AG04449 (cell line): ENCODE measurements at regions not wholly inside any gene's neighbourhood (a gene's known extent, or its start where the extent isn't known, plus 50 kb on each side); places are given as distances from the start of the nearest gene placed in this dataset.

Experiments used
- CTCF ChIA-PET: fragments of 350-600 bp; formaldehyde crosslinking; extraction: SDS; loops from one replicate; lab custom pipeline; 2021; ENCODE audit warnings: antibody characterized with exemption; lab: Yijun Ruan, JAX
- POLR2A ChIA-PET: fragments of 400-600, 350-600 bp; formaldehyde crosslinking; extraction: SDS; loops from one replicate; lab custom pipeline; 2020; ENCODE audit warnings: antibody characterized with exemption, inconsistent platforms; lab: Yijun Ruan, JAX
- DNase-seq: peaks from one replicate; pipeline ENCODE4 v3.0.0-alpha.2; 2010; ENCODE audit warnings: low read depth, low spot score
- H3K4me3 ChIP-seq: 2 replicates; pipeline ENCODE4 v1.5.1; 2011; ENCODE audit warnings: low read depth, mild to moderate bottlenecking, control low read depth, low read length
- TF ChIP-seq, protein P1 (sequence below): IDR thresholded peaks from one replicate; pipeline ENCODE4 v1.5.1; 2011; ENCODE audit warnings: mild to moderate bottlenecking, moderate library complexity, low read length, control low read depth, inconsistent platforms; ENCODE audit not compliant: insufficient read depth; ENCODE audit errors: missing control alignments

DNA sequence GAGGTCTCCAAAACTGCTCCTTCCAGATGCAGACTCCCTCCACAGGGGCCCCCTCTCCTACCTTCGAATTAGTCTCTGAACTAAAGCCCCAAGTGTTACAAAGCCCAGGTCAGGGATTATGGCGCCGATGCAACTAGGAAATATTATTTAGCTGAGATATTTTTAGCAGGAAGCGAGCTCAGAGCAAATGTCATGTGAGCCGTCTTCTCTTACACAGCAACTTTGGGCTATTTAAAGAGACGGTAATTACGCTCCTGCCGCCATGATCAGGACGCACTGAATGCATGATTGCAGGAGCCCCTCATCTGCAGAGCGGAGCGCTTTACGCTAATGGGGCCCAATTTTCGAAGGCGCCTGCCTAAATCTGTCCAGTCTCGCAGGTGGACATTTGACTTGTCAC is 55.3 kb upstream of the TARDBP start:
- TF ChIP-seq, protein P1, sequence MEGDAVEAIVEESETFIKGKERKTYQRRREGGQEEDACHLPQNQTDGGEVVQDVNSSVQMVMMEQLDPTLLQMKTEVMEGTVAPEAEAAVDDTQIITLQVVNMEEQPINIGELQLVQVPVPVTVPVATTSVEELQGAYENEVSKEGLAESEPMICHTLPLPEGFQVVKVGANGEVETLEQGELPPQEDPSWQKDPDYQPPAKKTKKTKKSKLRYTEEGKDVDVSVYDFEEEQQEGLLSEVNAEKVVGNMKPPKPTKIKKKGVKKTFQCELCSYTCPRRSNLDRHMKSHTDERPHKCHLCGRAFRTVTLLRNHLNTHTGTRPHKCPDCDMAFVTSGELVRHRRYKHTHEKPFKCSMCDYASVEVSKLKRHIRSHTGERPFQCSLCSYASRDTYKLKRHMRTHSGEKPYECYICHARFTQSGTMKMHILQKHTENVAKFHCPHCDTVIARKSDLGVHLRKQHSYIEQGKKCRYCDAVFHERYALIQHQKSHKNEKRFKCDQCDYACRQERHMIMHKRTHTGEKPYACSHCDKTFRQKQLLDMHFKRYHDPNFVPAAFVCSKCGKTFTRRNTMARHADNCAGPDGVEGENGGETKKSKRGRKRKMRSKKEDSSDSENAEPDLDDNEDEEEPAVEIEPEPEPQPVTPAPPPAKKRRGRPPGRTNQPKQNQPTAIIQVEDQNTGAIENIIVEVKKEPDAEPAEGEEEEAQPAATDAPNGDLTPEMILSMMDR, result no peak
- ChIA-PET CTCF (interaction anchor here (0.8 to 2.3 kb wide), 4 partner anchors 8 to 450 kb away, joined by 3 to 9 read pairs (median 4); no protein-coding TSS in a partner anchor), POLR2A (no interaction called here)
- DNase-seq, result no peak
- H3K4me3 ChIP-seq, result no peak overlapping the region

DNA sequence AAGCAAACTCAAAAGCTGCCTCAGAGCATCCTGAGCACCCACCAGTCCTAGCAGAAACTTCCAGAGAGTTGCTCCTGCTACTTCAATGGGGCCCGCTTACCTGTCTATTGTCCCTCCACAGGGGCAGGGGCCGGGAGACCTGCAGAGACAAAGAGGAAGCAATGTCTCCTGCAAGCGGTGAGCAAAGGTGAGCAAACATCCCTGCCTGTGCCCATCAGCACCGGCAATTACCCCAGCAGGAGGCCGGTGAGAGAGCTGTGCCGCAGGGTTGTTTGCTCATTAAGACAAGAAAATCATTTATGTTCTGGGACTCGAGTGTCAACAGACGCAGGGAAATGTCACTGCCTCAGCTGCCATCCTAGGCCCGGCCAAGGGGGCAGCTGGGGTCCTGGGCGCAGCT is 53.8 kb upstream of the TARDBP start:
- ChIA-PET CTCF (interaction anchor here (1.2 to 2.3 kb wide), 3 partner anchors 9 to 451 kb away, joined by 3 to 9 read pairs (median 5); no protein-coding TSS in a partner anchor), POLR2A (no interaction called here)
- no peak overlapping the region for H3K4me3 ChIP-seq
- TF ChIP-seq, protein P1, result no peak
- no peak for DNase-seq

DNA sequence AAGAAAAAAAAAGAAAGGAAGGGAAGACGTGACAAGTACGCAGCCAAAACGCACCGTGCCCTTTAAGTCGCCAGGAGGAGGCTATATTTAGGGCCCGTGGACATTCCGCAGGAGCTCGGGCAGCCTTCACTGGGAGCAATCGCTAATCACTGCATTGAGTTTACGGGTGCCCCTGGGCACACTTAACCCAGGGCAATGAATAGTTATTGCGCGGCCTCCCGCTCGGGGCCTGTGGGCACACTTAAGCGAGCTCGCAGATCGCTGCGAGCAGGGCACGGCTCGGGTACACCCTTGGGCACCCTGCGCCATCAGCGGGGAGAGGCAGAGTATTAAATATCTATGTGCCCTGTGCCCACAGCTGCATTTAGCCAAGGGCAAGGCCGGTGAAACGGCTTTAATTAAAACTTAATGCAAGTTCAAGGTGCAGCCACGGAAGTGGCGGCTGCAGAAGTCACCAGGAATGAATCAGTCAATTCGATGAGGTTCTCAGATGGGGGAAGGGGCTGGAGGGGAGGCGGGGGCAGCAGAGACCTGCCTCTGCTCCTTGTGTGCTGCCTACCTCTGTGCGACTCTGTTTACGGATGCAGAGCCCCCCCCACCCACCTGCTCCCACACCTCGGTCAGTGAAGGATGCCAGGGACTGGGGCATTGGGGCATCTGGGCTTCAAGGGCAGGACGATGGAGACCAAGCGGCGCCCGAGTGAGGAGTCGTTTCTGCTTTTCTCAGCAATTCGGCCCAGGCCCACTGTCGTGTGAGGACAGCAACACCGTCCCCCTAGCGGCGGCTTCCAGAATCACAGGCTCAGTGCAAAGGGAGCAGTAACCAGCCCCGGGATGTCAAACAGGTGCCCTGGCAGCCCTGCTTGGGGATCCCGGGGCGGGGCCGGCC is 51.8 kb upstream of the TARDBP start:
- CTCF ChIA-PET, result interaction anchor here (0.7 to 2.7 kb wide), 15 partner anchors 8 to 467 kb away, joined by 3 to 17 read pairs (median 4); no protein-coding TSS in a partner anchor
- H3K4me3 ChIP-seq, result no peak overlapping the region
- POLR2A ChIA-PET, result no interaction called here
- DNase-seq, result no peak
- TF ChIP-seq, protein P1, result peak; percentile 93

DNA sequence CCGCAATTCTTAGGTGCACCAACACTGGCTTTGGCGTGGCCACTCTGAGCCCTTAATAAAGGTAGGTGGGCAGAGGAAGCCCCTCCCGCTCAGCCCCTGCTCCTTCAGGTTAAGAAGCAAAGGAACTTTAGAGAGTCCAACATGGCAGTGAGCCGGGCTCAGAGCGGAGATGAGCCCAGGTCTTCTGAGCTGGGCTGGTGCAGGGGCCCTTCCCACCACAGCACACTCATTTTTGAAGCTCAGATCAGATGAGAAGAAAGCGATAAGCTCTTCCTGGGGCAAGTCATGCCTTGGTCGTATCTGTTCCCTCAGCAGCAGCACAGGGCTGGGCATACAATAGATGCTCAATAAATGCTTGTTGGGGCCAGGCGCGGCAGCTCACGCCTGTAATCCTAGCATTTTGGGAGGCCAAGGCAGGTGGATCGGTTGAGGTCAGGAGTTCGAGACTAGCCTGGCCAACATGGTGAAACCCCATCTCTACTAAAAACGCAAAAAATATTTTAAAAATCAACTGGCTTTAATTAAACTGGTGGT is 51.1 kb upstream of the TARDBP start:
- DNase-seq, result no peak
- ChIA-PET POLR2A (no interaction called here), CTCF (interaction anchor here (0.7 to 2.7 kb wide), 8 partner anchors 9 to 467 kb away, joined by 3 to 17 read pairs (median 4); no protein-coding TSS in a partner anchor)
- H3K4me3 ChIP-seq, result no peak overlapping the region
- TF ChIP-seq, protein P1, result no peak

DNA sequence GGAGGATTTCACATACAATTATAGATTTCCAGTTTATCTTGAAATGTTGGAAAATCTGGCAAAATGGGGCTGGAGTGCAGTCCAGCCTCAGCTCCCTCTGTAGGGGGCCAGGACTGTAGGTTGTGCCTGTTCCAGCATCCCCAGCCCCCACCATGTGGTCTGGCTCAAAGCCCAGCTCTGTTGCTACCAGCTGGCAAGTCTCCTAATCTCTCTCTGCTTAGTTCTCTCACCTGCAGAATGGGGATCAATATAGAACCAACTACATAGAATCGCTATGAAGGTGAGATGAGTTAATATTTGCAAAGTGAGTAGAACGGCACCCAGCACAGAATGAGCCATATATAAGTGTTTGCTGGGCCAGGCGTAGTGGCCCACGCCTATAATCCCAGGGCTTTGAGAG is 50.0 kb upstream of the TARDBP start:
- TF ChIP-seq, protein P1, result no peak
- DNase-seq, result no peak
- ChIA-PET POLR2A (interaction anchor here (0.6 kb wide), 1 partner anchor 106 kb away, joined by 3 read pairs; no protein-coding TSS in a partner anchor), CTCF (interaction anchor here (0.7 to 2.7 kb wide), 7 partner anchors 8 to 468 kb away, joined by 3 to 17 read pairs (median 6); no protein-coding TSS in a partner anchor)
- no peak overlapping the region for H3K4me3 ChIP-seq
